GM12872 (cell line): ENCODE measurements at regions not wholly inside any gene's neighbourhood (a gene's known extent, or its start where the extent isn't known, plus 50 kb on each side); places are given as distances from the start of the nearest gene placed in this dataset.

Experiments
- TF ChIP-seq, protein P1 (sequence below): IDR thresholded peaks from 3 replicates; pipeline ENCODE4 v1.5.1; 2011; ENCODE audit warnings: low read depth, mild to moderate bottlenecking, low read length, moderate library complexity; ENCODE audit not compliant: insufficient read depth

DNA sequence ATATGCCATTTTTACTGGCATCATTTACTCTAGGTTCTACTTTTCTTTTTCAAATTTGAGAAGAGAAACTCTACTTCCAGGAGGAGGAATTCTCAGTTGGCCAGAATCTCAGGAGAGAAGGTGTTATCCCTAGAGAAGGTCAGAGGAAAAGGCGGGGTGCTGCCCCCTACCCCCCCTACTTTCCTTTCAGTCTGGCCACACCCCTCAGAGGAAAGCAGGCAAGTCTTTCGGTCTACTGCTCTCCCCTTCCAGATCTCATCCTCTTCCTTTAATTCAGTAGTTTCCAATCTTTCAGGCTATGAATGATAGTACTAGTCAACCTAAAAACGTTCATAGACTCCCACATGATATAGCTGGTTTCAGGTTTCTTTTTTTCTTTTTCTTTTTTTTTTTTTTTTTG lies 366.5 kb upstream of the TBL1XR1 start:
- TF ChIP-seq, protein P1, sequence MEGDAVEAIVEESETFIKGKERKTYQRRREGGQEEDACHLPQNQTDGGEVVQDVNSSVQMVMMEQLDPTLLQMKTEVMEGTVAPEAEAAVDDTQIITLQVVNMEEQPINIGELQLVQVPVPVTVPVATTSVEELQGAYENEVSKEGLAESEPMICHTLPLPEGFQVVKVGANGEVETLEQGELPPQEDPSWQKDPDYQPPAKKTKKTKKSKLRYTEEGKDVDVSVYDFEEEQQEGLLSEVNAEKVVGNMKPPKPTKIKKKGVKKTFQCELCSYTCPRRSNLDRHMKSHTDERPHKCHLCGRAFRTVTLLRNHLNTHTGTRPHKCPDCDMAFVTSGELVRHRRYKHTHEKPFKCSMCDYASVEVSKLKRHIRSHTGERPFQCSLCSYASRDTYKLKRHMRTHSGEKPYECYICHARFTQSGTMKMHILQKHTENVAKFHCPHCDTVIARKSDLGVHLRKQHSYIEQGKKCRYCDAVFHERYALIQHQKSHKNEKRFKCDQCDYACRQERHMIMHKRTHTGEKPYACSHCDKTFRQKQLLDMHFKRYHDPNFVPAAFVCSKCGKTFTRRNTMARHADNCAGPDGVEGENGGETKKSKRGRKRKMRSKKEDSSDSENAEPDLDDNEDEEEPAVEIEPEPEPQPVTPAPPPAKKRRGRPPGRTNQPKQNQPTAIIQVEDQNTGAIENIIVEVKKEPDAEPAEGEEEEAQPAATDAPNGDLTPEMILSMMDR: no peak

DNA sequence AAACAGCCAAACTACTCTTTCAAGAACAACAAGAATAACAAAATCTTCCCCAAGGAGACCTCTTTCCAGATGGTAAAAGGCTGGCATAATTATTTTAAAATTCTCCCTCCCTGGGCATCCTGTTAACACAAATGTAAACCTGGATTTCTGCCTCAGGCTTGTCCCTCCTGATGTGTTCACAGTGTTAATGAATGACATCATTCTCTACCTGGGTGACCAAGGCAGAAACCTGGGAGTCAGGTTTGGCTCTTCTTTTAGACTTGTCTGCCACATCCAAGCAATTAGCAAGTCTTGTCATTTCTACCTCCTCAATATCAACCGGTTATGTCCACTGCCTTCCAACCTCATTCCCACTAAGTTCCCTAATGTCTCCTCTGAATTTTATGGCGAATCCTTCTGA lies 368.7 kb upstream of the TBL1XR1 start:
- TF ChIP-seq, protein P1: no peak

DNA sequence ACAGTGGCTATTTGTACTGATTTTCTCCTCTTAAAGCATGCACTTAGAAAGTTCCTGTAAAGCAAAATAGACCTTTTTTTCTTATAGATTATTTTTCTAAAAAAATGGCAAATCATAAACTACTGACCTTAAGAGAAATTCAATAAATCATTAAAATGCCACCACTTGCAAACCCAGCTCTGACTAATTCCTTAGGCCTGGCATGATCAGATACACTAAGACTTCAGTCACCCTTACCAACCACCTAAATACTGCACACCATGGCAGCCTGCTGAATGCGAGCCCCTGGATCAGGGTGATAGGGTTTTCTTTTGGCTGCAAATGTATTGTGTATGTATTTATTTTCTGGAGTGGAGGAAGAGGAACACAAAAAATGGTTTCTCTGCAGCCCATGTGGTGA lies 370.6 kb upstream of the TBL1XR1 start:
- TF ChIP-seq, protein P1: no peak

DNA sequence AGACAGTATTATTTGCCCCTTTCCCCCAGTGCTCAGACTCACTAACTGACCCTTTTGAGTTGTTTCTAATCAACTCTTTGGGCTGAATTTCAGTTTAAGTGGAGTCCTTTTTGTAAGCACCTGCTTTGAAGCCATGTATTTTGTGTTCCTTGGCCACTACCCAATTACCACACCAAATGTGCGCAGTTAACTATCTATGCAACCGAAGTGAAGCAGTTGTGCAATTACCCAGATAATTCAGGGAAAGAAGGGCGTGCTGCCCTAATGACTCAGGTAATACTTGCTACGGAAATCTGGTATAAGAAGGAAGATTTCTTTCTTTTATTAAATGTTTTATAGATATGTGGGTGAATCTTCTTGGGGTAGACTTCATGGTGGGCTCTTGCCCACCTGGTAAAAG lies 371.9 kb upstream of the TBL1XR1 start:
- TF ChIP-seq, protein P1: no peak

DNA sequence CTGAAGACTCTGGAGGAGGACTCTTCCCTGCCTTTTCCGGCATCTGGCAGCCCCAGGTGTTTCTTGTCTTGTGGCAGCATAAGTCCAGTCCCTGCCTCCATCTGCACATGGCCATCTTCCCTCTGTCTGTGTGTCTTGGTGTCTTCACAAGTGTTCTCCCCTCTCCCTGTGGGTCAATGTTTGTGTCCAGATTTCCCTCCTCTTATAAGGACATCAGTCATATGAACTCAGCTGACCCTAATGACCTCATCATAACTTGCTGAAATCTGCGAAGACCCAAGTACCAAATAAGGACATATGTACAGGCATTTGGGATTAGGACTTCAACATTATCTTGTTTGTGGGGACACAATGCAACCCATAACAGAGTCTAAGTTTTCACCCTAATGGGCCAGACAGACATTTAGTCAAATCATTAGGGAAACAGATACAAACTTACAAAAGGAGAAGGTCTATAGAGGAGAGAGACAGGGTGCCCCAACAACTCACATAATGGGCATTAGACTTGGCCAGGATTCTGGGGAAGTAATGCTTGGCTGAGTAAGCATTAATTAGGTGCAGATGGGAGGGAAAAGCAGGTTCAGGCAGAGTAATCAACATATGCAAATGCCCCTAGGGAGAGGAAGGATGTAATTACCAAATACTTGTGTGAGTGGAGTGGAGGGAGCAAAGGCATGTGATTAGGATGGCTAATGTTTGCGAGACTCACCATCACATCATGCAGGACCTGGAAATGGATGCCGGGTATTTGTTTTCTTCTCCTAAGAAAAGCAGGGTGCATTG lies 372.8 kb upstream of the TBL1XR1 start:
- TF ChIP-seq, protein P1: no peak

DNA sequence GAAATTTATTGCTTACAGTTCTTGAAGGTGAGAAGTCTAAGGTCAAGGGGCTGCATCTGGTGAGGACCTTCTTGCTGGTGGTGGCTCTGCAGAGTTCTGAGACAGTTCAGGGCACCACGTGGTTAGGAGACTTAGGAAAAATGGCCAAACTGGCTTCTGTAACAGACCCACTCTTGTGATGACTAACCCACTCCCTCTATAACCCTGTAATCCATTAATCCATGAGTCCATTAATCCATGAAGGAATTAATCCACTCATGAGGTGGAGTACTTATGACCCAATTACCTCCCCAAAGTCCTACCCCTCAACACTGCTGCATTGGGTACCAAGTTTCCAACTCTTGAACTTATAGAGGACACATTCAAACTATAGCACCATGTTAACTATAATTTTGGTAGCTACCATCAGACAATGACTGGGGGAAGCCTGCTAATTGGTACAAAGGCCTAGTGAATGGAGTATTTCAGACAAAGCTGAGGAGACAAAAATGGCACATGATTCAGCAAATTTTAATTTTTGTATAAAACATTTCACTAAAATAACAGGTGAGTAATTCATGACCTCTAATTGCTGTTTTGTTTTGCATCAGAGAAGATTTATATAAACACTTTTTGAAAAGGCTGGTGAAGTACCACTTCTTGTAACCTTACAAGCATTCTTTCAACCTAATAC lies 374.1 kb upstream of the TBL1XR1 start:
- TF ChIP-seq, protein P1: no peak

DNA sequence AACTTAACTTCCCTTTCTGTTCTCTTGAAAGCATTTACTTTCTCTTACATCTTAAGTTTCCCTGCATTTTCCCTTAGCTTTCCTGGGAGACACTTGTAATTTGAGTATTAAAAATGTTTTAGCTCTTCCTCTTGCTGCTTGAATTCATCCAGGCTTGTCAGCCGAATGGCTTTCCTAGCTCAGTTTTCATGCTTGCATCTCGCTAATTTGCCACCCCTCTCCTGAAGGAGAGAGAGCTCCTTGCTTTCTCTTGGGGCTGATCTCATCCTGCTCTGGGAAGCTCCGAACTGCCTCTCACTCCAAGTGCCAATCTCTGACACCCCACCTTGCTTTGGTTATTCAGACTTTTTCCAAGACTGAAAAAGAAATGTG lies 374.6 kb upstream of the TBL1XR1 start:
- TF ChIP-seq, protein P1: no peak
